ENCODE measurements at regions not wholly inside any gene's neighbourhood (a gene's known extent, or its start where the extent isn't known, plus 50 kb on each side); places are given as distances from the start of the nearest gene placed in this dataset.

- no peak for TF ChIP-seq POLR2A (IDR thresholded peaks at IDR 0.05)
- TF ChIP-seq POLR2AphosphoS5 (IDR thresholded peaks at IDR 0.05) = no peak
Measured at GRCh38 chr12:105445249-105445648, 114.8 kb downstream of the C12orf75 start.
